ENCODE measurements at regions not wholly inside any gene's neighbourhood (a gene's known extent, or its start where the extent isn't known, plus 50 kb on each side); places are given as distances from the start of the nearest gene placed in this dataset.

DNA sequence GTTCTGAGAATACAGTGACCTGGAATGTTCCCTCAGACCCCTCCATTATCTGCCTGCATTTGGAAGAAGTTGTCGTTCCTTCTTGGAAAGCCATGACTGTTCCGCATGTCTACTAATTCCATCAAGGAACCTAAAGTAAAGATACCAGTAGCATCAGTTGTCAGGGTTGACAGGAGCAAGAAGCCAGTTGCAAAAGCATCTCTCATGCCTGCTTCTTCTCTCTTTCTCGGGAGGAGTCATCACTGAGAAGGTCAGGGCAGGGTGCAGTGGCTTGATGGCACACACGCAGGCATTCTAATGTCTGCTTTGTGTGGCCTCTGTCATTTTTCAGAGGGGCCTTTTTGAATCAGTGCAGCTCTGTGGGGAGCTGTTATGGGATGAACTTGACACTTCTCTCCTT, 276.6 kb upstream of the TPM1 start:
- in situ Hi-C loops (cut with HindIII; ENCODE audit: low pct_unique_long_range_greater_than_20kb, low sequenced_read_pairs): no loop called here
- no peak for DNase-seq (ENCODE audit: low read depth in 1 of 2, low spot score in 1 of 2)
- no peak for TF ChIP-seq JUND (IDR thresholded peaks at IDR 0.05; ENCODE audit: low read depth)

DNA sequence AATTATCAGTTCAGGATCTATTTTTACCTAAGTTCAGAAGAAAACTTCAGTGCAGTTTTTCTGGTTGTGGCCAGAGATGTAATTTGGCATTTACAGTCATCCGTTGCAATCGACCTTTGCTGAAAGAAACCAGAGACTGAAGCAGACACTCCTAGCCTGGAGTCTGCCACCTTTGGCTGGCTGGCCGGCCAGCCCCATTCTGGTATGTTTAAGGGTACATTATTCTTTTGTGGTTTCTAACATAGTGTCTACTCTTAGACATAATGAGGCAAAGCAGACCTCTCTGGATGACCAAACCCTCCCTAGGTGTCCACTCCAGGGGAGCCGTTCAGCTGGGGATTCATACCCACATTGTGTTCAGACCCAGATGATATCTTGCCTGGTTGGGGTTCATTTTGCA, 275.9 kb upstream of the TPM1 start:
- TF ChIP-seq JUND (IDR thresholded peaks at IDR 0.05; ENCODE audit: low read depth): no peak
- in situ Hi-C loops (cut with HindIII; ENCODE audit: low pct_unique_long_range_greater_than_20kb, low sequenced_read_pairs): no loop called here
- DNase-seq (ENCODE audit: low read depth in 1 of 2, low spot score in 1 of 2): no peak

- in situ Hi-C loops (cut with HindIII; ENCODE audit: low pct_unique_long_range_greater_than_20kb, low sequenced_read_pairs): no loop called here
- no peak for DNase-seq (ENCODE audit: low read depth in 1 of 2, low spot score in 1 of 2)
- no peak for TF ChIP-seq JUND (IDR thresholded peaks at IDR 0.05; ENCODE audit: low read depth)
These were observed 272.9 kb upstream of the TPM1 start for GRCh38 chr15:62769604-62770003.

DNA sequence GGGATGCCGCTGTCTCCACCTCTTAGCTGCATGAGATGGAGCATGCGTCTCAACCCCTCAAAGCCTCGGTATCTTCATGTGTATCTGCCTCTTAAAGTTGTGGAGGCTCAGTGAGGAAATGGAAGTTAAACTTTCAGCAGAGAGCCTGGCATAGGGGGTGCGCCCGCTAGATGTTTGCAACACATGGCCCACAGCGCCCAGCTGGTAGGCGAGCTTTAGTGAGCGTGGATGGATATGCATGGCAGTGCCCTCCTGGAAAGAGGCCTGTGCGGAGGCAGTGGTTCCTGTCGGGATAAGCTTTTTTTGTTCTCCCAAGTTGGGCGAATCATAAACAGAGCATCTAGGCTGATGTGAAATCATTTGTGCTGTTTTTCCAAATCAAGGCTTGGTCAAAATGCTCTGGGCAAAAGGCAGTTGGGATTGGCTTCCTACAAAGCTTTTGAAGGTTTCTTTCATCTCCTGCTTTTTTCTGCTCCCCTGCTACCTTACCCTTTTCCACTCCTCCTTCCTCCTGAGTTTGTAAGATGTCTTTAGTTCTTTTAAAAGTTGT, 272.4 kb upstream of the TPM1 start:
- no peak for DNase-seq (ENCODE audit: low read depth in 1 of 2, low spot score in 1 of 2)
- TF ChIP-seq JUND (IDR thresholded peaks at IDR 0.05; ENCODE audit: low read depth): no peak
- in situ Hi-C loops (cut with HindIII; ENCODE audit: low pct_unique_long_range_greater_than_20kb, low sequenced_read_pairs): no loop called here

GRCh38 chr15:62770752-62771151, 271.8 kb upstream of the TPM1 start:
- in situ Hi-C loops (cut with HindIII; ENCODE audit: low pct_unique_long_range_greater_than_20kb, low sequenced_read_pairs): no loop called here
- DNase-seq (ENCODE audit: low read depth in 1 of 2, low spot score in 1 of 2): no peak
- no peak for TF ChIP-seq JUND (IDR thresholded peaks at IDR 0.05; ENCODE audit: low read depth)

GRCh38 chr15:62771234-62771633, 271.3 kb upstream of the TPM1 start:
- no peak for DNase-seq (ENCODE audit: low read depth in 1 of 2, low spot score in 1 of 2)
- in situ Hi-C loops (cut with HindIII; ENCODE audit: low pct_unique_long_range_greater_than_20kb, low sequenced_read_pairs): no loop called here
- no peak for TF ChIP-seq JUND (IDR thresholded peaks at IDR 0.05; ENCODE audit: low read depth)

DNA sequence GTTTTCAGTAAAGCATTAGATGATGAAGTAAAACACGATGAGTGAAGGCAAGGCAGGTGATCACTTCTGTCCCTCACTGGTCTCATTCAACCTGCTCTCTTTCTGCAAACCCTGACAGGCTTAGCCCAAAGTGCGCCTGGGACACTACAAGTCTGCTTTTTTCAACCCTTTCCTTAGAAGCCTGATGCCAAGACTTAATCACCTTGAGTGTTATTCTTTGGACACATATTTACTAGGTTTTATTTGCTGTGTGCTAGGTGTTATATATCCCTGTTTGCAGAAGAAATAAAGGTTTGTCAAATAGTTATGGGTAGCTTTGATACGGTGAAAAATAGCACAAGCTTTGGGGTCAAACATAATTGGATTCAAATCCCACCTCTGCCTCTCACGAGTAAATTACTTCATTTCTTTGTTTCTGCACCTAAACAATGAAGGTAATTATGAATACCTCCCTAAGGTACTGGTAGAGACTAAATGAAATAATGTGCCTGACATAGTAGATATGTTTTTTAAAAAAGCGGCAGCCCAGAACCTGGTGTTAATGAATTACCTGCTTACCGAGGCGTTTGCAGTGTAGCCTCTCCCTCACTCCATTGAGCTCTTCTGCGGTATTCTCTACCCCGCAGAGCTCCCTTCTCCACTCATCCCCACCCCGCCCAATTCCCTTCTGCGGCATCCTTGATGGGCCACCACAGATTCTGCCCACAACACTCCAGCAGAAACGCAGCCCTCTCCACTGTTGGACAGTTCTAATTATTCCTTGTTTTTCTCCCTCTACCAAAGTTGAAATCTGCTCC, 269.0 kb upstream of the TPM1 start:
- TF ChIP-seq JUND (IDR thresholded peaks at IDR 0.05; ENCODE audit: low read depth): no peak
- DNase-seq (ENCODE audit: low read depth in 1 of 2, low spot score in 1 of 2): no peak
- in situ Hi-C loops (cut with HindIII; ENCODE audit: low pct_unique_long_range_greater_than_20kb, low sequenced_read_pairs): no loop called here

DNA sequence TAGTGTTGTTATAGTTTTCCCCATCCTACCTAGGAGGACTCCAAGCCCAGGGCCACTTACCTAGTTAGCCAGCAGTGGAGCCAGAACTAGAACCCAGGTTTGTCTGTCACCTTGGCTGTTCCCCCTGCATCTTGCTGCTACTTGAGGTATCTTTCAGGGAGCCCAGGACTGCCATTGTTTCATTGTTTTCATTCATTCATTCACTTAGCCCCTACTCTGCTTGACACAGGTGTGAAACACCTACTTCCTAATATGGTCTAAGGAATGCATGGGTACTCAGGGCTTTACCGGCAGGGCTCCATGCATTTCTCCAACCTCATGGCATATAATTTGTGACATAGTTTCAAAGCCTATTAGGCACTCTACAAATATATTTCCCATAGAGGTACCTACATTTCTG, 266.6 kb upstream of the TPM1 start:
- no peak for TF ChIP-seq JUND (IDR thresholded peaks at IDR 0.05; ENCODE audit: low read depth)
- no peak for DNase-seq (ENCODE audit: low read depth in 1 of 2, low spot score in 1 of 2)
- in situ Hi-C loops (cut with HindIII; ENCODE audit: low pct_unique_long_range_greater_than_20kb, low sequenced_read_pairs): no loop called here

GRCh38 chr15:62777671-62778070, 264.9 kb upstream of the TPM1 start:
- TF ChIP-seq JUND (IDR thresholded peaks at IDR 0.05; ENCODE audit: low read depth): no peak
- in situ Hi-C loops (cut with HindIII; ENCODE audit: low pct_unique_long_range_greater_than_20kb, low sequenced_read_pairs): no loop called here
- DNase-seq (ENCODE audit: low read depth in 1 of 2, low spot score in 1 of 2): no peak

GRCh38 chr15:62779036-62779770, 263.3 kb upstream of the TPM1 start:
- TF ChIP-seq JUND (IDR thresholded peaks at IDR 0.05; ENCODE audit: low read depth): no peak
- no peak for DNase-seq (ENCODE audit: low read depth in 1 of 2, low spot score in 1 of 2)
- in situ Hi-C loops (cut with HindIII; ENCODE audit: low pct_unique_long_range_greater_than_20kb, low sequenced_read_pairs): no loop called here

DNA sequence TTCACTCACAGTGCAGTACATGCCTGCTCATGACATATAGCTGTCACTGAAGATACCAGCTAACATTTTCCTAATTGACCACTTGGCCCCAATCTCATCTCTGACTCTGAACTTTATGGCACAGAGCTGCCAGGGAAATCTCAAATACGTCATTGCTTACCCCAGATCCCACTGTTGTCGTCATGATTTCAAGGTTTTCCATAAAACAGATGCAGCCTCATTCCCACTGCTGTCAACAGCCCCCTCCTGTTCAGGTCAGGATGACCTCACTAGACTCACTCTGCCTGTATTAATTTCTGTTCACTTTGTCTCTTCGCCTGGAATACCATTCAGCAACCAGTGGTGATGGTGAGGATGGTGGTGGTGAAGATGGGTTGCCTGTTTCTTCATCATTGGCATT, 262.6 kb upstream of the TPM1 start:
- in situ Hi-C loops (cut with HindIII; ENCODE audit: low pct_unique_long_range_greater_than_20kb, low sequenced_read_pairs): no loop called here
- DNase-seq (ENCODE audit: low read depth in 1 of 2, low spot score in 1 of 2): no peak
- TF ChIP-seq JUND (IDR thresholded peaks at IDR 0.05; ENCODE audit: low read depth): no peak

- no peak for TF ChIP-seq JUND (IDR thresholded peaks at IDR 0.05; ENCODE audit: low read depth)
- in situ Hi-C loops (cut with HindIII; ENCODE audit: low pct_unique_long_range_greater_than_20kb, low sequenced_read_pairs): no loop called here
- DNase-seq (ENCODE audit: low read depth in 1 of 2, low spot score in 1 of 2): no peak
These were observed 261.5 kb upstream of the TPM1 start for GRCh38 chr15:62781081-62781497.
